ENCODE measurements at regions not wholly inside any gene's neighbourhood (a gene's known extent, or its start where the extent isn't known, plus 50 kb on each side); places are given as distances from the start of the nearest gene placed in this dataset.
A peak's percentile ranks its signal among the peaks of the same experiment; 100 is the strongest.

DNA sequence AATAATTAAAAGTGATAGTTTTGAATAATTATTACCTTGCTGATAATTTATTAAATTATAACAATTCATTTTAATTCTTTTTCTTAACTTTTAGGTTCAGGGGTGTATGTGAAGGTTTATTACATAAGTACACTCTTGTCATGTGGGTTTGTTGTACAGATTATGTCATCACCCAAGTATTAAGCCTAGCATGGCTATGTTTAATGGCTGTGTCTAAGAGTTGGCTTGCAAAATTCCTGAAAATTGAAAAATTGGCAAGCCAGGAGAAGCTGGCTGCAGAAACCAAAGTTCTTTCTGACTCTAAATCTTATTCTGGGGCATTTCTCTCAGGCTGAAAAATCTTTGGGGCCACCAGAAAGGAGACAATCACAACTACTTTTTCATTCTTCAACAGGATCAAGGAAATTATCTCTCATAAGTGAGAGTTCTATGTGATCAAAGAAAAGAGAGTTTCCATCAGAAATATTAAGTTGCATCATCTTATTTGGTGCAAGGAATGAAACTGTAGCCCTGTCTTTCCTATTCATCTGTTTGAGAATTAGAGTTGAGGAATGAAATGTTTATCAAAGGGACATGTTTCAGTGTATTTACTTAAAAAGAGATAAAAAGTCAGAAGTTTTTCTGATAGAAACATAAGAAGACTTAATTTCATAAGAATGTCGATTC lies 412.1 kb upstream of the CDH2 start:
- H4K20me1 ChIP-seq (ENCODE audit: insufficient read depth, poor library complexity, severe bottlenecking): no peaks in the 10 kb centered on the region
- no peaks in the 10 kb centered on the region for H3K9me2 ChIP-seq (replicated peaks; ENCODE audit: insufficient read depth)
- H3K9me3 ChIP-seq (ENCODE audit: low read depth): no peaks in the 10 kb centered on the region
- H3K79me2 ChIP-seq: no peaks in the 10 kb centered on the region
- H3K4me3 ChIP-seq: no peak overlapping the region
- H3K4me2 ChIP-seq: no peak overlapping the region
- no peak overlapping the region for H2AFZ ChIP-seq
- H3K4me1 ChIP-seq (ENCODE audit: insufficient read depth): no peaks in the 10 kb centered on the region
- H3K36me3 ChIP-seq (replicated peaks; ENCODE audit: insufficient read depth, low read depth): no peaks in the 10 kb centered on the region
- H3K27me3 ChIP-seq: no peaks in the 10 kb centered on the region
- H3K27ac ChIP-seq: no peak overlapping the region
- TF ChIP-seq EZH2phosphoT487 (IDR thresholded peaks at IDR 0.05; ENCODE audit: low read depth, severe bottlenecking, unreplicated experiment): no peak
- no peak for TF ChIP-seq EZH2 (IDR thresholded peaks at IDR 0.05; ENCODE audit: borderline replicate concordance)
- TF ChIP-seq, protein P1, sequence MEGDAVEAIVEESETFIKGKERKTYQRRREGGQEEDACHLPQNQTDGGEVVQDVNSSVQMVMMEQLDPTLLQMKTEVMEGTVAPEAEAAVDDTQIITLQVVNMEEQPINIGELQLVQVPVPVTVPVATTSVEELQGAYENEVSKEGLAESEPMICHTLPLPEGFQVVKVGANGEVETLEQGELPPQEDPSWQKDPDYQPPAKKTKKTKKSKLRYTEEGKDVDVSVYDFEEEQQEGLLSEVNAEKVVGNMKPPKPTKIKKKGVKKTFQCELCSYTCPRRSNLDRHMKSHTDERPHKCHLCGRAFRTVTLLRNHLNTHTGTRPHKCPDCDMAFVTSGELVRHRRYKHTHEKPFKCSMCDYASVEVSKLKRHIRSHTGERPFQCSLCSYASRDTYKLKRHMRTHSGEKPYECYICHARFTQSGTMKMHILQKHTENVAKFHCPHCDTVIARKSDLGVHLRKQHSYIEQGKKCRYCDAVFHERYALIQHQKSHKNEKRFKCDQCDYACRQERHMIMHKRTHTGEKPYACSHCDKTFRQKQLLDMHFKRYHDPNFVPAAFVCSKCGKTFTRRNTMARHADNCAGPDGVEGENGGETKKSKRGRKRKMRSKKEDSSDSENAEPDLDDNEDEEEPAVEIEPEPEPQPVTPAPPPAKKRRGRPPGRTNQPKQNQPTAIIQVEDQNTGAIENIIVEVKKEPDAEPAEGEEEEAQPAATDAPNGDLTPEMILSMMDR (IDR thresholded peaks at IDR 0.05; ENCODE audit: poor library complexity): no peak
- no peak for DNase-seq (ENCODE audit: low spot score)
- whole genome bisulfite sequencing (ENCODE audit: low lambda C conversion rate, missing lambda C conversion rate): 90% methylated on average over 1 of the region's 1 CpG

DNA sequence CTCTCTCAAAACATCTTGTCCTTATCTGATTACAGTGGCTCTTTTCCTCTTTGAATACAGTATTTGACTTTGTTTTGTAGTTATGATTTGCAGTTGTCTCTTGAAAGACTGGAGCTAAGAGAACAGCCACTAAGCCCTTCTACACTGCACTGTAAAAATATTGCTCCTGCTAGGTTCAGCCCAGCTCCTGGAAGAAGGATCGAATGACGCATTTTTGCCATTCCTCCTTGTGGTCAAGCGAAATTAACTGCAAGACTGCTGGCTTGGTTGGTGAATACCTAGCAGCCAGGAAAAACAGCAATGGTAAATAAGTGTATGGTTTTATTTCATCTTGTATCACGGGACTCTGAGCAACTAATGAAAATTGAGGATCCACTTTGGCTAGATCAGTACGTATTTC lies 407.8 kb upstream of the CDH2 start:
- Histone ChIP-seq H3K9me3 (ENCODE audit: low read depth) (no peaks in the 10 kb centered on the region), H2AFZ (no peak overlapping the region), H3K4me2 (no peak overlapping the region), H3K4me3 (no peak overlapping the region), H4K20me1 (ENCODE audit: insufficient read depth, poor library complexity, severe bottlenecking) (no peaks in the 10 kb centered on the region), H3K9me2 (replicated peaks; ENCODE audit: insufficient read depth) (no peaks in the 10 kb centered on the region), H3K36me3 (replicated peaks; ENCODE audit: insufficient read depth, low read depth) (no peaks in the 10 kb centered on the region), H3K27me3 (no peaks in the 10 kb centered on the region), H3K4me1 (ENCODE audit: insufficient read depth) (no peaks in the 10 kb centered on the region), H3K79me2 (no peaks in the 10 kb centered on the region), H3K27ac (no peak overlapping the region)
- WGBS (ENCODE audit: low lambda C conversion rate, missing lambda C conversion rate): 40% methylated on average over 5 of the region's 5 CpGs
- DNase-seq (ENCODE audit: low spot score): peak; percentile 8
- no peak for TF ChIP-seq EZH2 (IDR thresholded peaks at IDR 0.05; ENCODE audit: borderline replicate concordance)
- no peak for TF ChIP-seq EZH2phosphoT487 (IDR thresholded peaks at IDR 0.05; ENCODE audit: low read depth, severe bottlenecking, unreplicated experiment)
- TF ChIP-seq, protein P1 (IDR thresholded peaks at IDR 0.05; ENCODE audit: poor library complexity): no peak

DNA sequence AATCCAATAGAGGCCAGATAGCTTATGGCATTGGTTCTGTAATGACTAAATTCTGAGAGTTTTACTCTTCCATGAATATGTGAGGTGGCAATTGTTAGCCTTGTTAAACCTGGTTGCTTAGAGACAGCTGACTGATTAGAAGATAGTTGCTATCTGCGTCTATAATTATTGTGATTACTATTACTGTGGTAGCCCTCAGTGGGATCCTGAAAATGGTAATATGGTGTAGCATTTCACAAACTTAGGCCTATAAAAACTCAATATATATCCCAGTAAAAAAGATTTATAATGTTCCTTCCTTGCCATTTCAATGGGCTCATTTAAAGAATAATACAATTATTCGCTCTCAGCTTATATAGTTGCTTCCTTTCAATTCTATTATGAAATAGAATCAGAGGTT lies 405.8 kb upstream of the CDH2 start:
- no peaks in the 10 kb centered on the region for H3K36me3 ChIP-seq (replicated peaks; ENCODE audit: insufficient read depth, low read depth)

More for the DNA sequence above, 405.8 kb upstream of the CDH2 start:
- Histone ChIP-seq H4K20me1 (ENCODE audit: insufficient read depth, poor library complexity, severe bottlenecking) (no peaks in the 10 kb centered on the region), H3K27me3 (no peaks in the 10 kb centered on the region), H2AFZ (no peak overlapping the region), H3K4me2 (no peak overlapping the region), H3K79me2 (no peaks in the 10 kb centered on the region), H3K27ac (no peak overlapping the region), H3K4me3 (no peak overlapping the region), H3K9me2 (replicated peaks; ENCODE audit: insufficient read depth) (no peaks in the 10 kb centered on the region), H3K4me1 (ENCODE audit: insufficient read depth) (no peaks in the 10 kb centered on the region), H3K9me3 (ENCODE audit: low read depth) (no peaks in the 10 kb centered on the region)
- WGBS (ENCODE audit: low lambda C conversion rate, missing lambda C conversion rate): 79% methylated on average over 2 of the region's 2 CpGs
- no peak for DNase-seq (ENCODE audit: low spot score)
- TF ChIP-seq, protein P1 (IDR thresholded peaks at IDR 0.05; ENCODE audit: poor library complexity): no peak
- TF ChIP-seq EZH2 (IDR thresholded peaks at IDR 0.05; ENCODE audit: borderline replicate concordance) (no peak), EZH2phosphoT487 (IDR thresholded peaks at IDR 0.05; ENCODE audit: low read depth, severe bottlenecking, unreplicated experiment) (no peak)

All from hepatocyte (in vitro differentiated cells).